ENCODE measurements at regions not wholly inside any gene's neighbourhood (a gene's known extent, or its start where the extent isn't known, plus 50 kb on each side); places are given as distances from the start of the nearest gene placed in this dataset.
A peak's percentile ranks its signal among the peaks of the same experiment; 100 is the strongest.

- TF ChIP-seq POLR2AphosphoS5 (IDR thresholded peaks at IDR 0.05; ENCODE audit: low read depth, low read length) (no peak), POLR2A (IDR thresholded peaks at IDR 0.05; ENCODE audit: low read depth, low read length) (no peak), TAF1 (IDR thresholded peaks at IDR 0.05; ENCODE audit: borderline replicate concordance, low read depth, low read length) (no peak)
- no peak for FAIRE-seq
- no peak for DNase-seq (ENCODE audit: insufficient read length)
Measured at GRCh38 chr3:17848102-17848501, 105.7 kb upstream of the TBC1D5 start.

DNA sequence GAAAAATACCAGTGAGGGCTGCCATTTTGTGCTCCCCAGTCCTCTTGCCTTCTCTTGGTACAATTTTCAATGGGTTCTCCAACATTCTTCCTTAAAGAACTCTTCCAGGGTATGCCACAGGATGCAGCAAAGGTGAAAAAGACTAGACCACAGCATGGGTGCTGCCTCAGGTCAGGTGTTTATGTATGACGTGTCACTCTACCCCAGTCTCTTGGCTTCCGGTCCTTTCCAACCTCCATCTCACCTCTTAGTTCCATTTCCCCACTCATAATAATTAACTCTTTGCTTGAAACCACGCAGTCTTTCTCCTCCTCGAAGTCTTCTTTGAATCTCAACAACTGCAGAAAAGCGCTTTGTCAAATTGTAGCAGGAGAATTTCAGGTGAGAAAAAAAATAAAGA, 104.7 kb upstream of the TBC1D5 start:
- DNase-seq (ENCODE audit: insufficient read length) (no peak), FAIRE-seq (no peak)
- no peak for TF ChIP-seq POLR2A (IDR thresholded peaks at IDR 0.05; ENCODE audit: low read depth, low read length)
- no peak for TF ChIP-seq POLR2AphosphoS5 (IDR thresholded peaks at IDR 0.05; ENCODE audit: low read depth, low read length)
- TF ChIP-seq TAF1 (IDR thresholded peaks at IDR 0.05; ENCODE audit: borderline replicate concordance, low read depth, low read length): no peak

GRCh38 chr3:17846466-17846865, 104.0 kb upstream of the TBC1D5 start:
- DNase-seq (ENCODE audit: insufficient read length) (no peak), FAIRE-seq (no peak)
- TF ChIP-seq POLR2AphosphoS5 (IDR thresholded peaks at IDR 0.05; ENCODE audit: low read depth, low read length) (no peak), TAF1 (IDR thresholded peaks at IDR 0.05; ENCODE audit: borderline replicate concordance, low read depth, low read length) (no peak), POLR2A (IDR thresholded peaks at IDR 0.05; ENCODE audit: low read depth, low read length) (no peak)

GRCh38 chr3:17845026-17845812, 102.8 kb upstream of the TBC1D5 start:
- no peak for TF ChIP-seq POLR2A (IDR thresholded peaks at IDR 0.05; ENCODE audit: low read depth, low read length)
- TF ChIP-seq POLR2AphosphoS5 (IDR thresholded peaks at IDR 0.05; ENCODE audit: low read depth, low read length): no peak
- no peak for FAIRE-seq
- no peak for DNase-seq (ENCODE audit: insufficient read length)

DNA sequence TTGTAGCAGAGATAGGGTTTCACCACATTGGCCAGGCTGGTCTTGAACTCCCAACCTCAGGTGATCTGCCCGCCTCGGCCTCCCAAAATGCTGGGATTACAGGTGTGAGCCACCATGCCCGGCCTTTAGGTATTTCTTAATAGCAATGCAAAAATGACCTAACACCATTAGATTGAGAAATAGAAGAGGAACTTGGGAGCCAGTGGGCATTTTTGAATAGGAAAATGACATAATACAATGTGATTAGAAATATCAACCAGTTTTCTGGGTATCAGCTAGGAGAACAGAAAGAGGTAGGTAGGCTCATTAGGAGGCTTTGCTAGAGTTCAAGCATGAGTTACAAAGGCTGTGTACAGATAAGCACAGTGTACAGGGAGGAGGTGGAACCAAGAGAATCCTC, 101.8 kb upstream of the TBC1D5 start:
- DNase-seq (ENCODE audit: insufficient read length) (no peak), FAIRE-seq (no peak)
- TF ChIP-seq POLR2AphosphoS5 (IDR thresholded peaks at IDR 0.05; ENCODE audit: low read depth, low read length) (no peak), POLR2A (IDR thresholded peaks at IDR 0.05; ENCODE audit: low read depth, low read length) (no peak), TAF1 (IDR thresholded peaks at IDR 0.05; ENCODE audit: borderline replicate concordance, low read depth, low read length) (no peak)

- no peak for TF ChIP-seq POLR2A (IDR thresholded peaks at IDR 0.05; ENCODE audit: low read depth, low read length)
- TF ChIP-seq POLR2AphosphoS5 (IDR thresholded peaks at IDR 0.05; ENCODE audit: low read depth, low read length): no peak
- no peak for TF ChIP-seq TAF1 (IDR thresholded peaks at IDR 0.05; ENCODE audit: borderline replicate concordance, low read depth, low read length)
- FAIRE-seq (peak; percentile 96), DNase-seq (ENCODE audit: insufficient read length) (peak; percentile 18)
Measured at GRCh38 chr3:17841190-17841828, 98.9 kb upstream of the TBC1D5 start.

GRCh38 chr3:17840651-17841050, 98.2 kb upstream of the TBC1D5 start:
- FAIRE-seq: no peak
- TF ChIP-seq POLR2A (IDR thresholded peaks at IDR 0.05; ENCODE audit: low read depth, low read length) (no peak), POLR2AphosphoS5 (IDR thresholded peaks at IDR 0.05; ENCODE audit: low read depth, low read length) (no peak), TAF1 (IDR thresholded peaks at IDR 0.05; ENCODE audit: borderline replicate concordance, low read depth, low read length) (no peak)
- DNase-seq (ENCODE audit: insufficient read length): no peak

DNA sequence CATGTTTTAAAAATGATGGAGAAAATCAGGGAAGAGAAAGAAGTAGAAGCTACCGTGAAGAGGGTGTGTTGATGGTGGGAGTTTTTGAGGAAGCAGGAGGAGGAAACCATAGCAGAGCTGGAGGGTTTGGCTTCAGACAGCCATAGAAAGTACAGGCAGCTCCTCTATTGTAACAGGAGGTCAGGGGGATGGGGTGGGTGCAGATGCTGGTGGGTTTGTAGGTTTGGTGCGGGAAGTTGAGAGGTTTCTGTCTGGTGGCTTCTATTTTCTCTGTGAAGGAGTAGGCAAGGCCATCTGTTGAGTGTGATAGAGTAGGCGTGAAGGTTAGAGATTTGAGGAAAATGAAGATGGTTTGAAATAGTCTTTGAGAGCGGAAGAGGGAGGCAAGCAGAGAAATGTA, 97.7 kb upstream of the TBC1D5 start:
- no peak for DNase-seq (ENCODE audit: insufficient read length)
- no peak for FAIRE-seq
- TF ChIP-seq POLR2A (IDR thresholded peaks at IDR 0.05; ENCODE audit: low read depth, low read length): no peak
- no peak for TF ChIP-seq POLR2AphosphoS5 (IDR thresholded peaks at IDR 0.05; ENCODE audit: low read depth, low read length)
- no peak for TF ChIP-seq TAF1 (IDR thresholded peaks at IDR 0.05; ENCODE audit: borderline replicate concordance, low read depth, low read length)

- FAIRE-seq (no peak), DNase-seq (ENCODE audit: insufficient read length) (no peak)
- TF ChIP-seq POLR2A (IDR thresholded peaks at IDR 0.05; ENCODE audit: low read depth, low read length) (no peak), POLR2AphosphoS5 (IDR thresholded peaks at IDR 0.05; ENCODE audit: low read depth, low read length) (no peak), TAF1 (IDR thresholded peaks at IDR 0.05; ENCODE audit: borderline replicate concordance, low read depth, low read length) (no peak)
Measured at GRCh38 chr3:17836919-17837318, 94.5 kb upstream of the TBC1D5 start.

GRCh38 chr3:17836092-17836491, 93.7 kb upstream of the TBC1D5 start:
- FAIRE-seq: no peak
- TF ChIP-seq POLR2AphosphoS5 (IDR thresholded peaks at IDR 0.05; ENCODE audit: low read depth, low read length) (no peak), TAF1 (IDR thresholded peaks at IDR 0.05; ENCODE audit: borderline replicate concordance, low read depth, low read length) (no peak), POLR2A (IDR thresholded peaks at IDR 0.05; ENCODE audit: low read depth, low read length) (no peak)

DNA sequence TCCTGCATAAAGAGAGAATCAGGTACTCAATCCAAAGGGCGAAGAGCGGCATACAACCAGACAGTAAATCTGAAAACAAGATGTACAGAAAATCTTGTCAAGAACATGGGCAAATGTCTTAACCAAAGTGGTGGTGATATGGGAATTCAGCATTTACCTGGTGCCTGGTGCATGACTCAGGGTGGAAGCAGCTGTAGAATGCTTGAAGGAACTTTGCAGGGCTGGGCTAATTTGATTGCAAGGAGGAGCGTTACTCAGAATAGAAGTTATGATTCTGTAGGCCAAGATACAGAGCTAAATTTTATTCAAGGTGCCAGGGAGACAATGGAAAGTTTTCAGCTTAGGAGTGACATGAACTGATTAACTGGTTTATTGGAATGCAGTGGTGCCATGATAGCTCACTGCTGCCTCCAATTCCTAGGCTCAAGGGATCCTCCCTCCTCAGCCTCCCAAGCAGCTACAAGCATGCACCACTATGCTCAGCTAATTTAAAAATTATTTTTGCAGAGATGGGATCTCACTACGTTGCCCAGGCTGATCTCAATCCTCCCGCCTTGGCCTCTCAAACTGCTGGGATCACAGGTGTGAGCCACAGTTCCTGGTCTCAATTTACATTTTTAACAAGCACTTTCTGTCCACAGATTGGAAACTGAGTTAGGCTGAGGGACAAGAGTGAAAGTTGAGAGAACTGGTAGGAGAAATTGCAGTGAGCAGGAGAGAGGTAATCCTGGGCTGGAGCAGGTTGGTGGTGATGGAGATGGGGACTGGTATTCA, 91.5 kb upstream of the TBC1D5 start:
- TF ChIP-seq TAF1 (IDR thresholded peaks at IDR 0.05; ENCODE audit: borderline replicate concordance, low read depth, low read length) (no peak), POLR2AphosphoS5 (IDR thresholded peaks at IDR 0.05; ENCODE audit: low read depth, low read length) (no peak), POLR2A (IDR thresholded peaks at IDR 0.05; ENCODE audit: low read depth, low read length) (no peak)
- DNase-seq (ENCODE audit: insufficient read length) (no peak), FAIRE-seq (no peak)

More at GRCh38 chr3:17836092-17836491, 93.7 kb upstream of the TBC1D5 start:
- DNase-seq (ENCODE audit: insufficient read length): no peak

All from GM12892 (cell line).